HG02623 (cell line): ENCODE measurements at regions not wholly inside any gene's neighbourhood (a gene's known extent, or its start where the extent isn't known, plus 50 kb on each side); places are given as distances from the start of the nearest gene placed in this dataset.

ENCODE experiments used
- ATAC-seq: cut with Tn5 transposase; IDR thresholded peaks from one replicate; pipeline ENCODE4 v1.9.1; 2021; ENCODE audit warnings: moderate library complexity; ENCODE audit not compliant: unreplicated experiment

- no peak for ATAC-seq
Measured at GRCh38 chr20:22910287-22910852, 124.7 kb upstream of the SSTR4 start.

DNA sequence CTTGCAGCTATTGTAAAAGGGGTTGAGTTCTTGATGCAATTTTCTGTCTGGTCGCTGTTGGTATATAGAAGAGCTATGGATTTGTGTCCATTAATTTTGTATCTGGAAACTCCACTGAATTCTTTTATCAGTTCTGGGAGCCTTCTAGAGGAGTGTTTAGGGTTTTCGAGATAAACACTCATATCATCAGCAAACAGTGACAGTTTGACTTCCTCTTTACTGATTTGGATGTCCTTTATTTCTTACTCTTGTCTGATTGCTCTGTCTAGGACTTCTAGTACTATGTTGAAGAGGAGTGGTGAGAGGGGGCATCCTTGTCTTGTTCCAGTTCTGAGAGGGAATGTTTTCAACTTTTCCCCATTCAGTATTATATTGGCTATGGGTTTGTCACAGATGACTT, 120.8 kb upstream of the SSTR4 start:
- no peak for ATAC-seq

DNA sequence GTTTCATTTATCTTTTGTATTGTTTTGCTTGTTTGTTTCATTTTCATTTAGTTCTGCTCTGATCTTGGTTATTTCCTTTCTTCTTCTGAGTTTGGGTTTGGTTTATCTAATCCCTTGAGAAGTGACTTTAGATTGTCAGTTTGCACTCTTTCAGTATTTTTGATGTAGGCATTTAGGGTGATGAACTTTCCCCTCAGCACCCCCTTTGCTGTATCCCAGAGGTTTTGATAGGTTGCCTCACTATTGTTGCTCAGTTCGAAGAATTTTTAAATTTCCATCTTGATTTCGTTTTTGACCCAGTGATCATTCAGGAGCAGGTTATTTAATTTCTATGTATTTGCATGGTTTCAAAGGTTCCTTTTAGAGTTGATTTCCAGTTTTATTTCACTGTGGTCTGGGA, 119.6 kb upstream of the SSTR4 start:
- no peak for ATAC-seq

- ATAC-seq: no peak
Measured at GRCh38 chr20:22916021-22916842, 118.9 kb upstream of the SSTR4 start.

DNA sequence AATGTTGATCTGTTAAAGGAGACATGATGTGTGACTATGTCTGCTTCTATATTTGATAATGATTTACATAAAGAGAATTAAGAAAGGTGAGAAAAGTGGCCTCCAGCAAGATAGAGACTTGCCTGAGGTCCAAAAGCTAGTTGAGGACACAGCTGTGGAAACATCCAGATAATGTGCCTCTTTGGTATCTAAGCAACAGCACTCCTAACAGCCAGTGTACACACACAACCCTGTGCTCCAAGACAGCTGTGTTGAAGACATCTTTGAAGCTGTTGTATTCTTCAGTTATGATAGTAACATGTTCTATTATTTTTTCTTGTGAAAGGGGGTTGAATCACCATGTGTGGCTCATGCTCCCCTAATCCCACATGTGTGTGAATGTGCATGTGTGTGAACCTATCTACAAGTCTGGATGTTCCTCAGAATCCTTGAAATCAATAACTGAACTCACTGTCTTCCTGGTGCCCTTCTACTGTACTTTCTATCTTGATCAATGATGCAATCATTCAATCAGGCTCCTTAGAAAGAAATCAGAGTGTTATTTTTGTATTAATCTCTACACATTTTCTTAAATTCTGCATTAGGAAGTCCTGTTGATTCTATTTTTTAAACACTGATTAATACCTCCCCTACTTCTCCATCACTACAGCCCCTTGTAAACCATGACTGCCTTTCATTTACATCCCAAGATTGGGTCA, 116.7 kb upstream of the SSTR4 start:
- no peak for ATAC-seq

DNA sequence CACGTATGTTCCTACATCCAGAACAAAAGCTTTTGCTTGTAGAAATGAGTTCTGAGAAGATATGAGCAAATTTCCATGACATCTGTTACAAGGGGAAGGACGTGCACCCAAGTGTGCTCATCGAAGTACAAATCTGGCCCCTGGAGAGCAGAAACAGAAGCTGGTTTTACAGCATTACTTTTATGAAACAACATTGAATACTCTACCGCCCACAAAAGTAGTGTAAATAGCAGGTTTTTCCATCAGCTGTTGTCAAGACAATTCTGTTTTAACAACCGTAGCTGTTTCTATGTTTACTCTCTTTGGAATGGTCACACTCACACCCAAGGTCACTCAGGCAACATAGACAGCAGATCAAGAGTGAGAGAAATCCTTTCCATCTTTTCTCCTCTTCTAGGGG, 114.2 kb upstream of the SSTR4 start:
- ATAC-seq: no peak

DNA sequence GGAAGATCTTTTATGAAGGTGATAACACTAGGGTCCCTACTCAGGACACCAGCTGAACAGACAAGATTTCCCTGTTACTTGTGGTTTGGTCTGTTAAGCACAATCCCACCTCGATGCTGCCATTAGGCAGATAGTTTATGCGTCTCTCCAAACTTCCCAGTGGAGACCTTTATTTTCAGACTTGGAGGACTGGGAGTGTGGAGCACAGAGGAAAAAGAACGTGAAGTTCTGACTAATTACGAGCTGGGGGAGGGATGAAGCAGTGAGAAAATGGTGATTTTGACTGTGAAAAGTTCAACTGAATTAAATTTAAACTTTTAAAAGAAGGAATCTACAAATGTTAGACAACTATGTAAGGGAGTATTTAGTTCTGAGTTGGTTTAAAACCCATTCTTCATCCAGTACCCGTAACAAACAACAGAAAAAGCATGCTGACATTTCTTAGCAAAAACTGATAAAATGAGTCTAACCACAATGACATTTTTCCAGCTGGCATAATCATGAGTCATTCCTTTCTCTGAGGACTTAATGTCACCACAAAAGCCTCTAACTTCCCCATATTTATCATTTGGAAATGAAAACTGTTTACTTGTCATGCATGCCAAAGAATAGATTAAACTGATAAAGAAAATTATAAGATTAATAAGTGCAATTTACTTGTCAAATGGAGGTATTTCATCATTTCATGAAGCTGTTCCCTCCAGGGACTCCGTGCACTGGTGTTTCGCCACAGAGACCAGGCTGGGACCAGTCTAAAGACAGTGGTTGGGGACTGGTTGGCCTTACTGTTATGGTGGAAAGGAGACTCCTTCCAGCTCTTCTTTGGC, 113.3 kb upstream of the SSTR4 start:
- ATAC-seq: no peak

GRCh38 chr20:22922987-22923386, 112.1 kb upstream of the SSTR4 start:
- ATAC-seq: no peak

DNA sequence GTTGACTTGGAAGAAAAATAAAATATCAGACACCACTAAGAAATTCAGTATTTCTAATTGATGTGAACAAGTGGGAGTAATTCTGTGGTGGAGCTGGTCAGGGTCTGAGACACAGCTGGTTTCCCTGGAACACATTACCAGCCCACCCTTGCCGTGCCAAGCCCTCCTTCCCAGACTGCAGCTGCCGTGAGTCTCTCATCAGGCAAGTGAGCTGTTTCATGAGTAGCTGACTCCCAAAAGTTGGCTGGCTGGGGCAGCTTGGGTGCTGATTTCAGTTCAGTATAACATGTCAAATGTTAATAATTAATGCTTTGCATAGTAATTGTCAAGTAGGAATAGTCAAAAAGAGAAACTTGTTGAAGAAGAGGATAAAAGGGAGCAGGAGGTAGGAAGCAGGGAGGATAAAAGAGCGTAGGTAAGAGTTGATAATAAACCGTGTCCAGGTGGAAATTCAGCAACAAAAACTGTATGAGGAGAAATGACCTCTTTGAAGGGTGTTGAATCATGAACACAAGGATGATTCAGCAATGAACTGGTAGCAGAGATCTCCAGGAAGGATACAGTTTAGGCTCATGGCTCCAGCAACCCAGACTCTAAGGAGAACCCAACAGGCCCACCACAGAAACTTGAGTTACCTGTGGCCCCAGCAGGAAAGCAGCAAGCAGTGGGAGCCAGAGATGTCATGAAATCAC, 110.9 kb upstream of the SSTR4 start:
- ATAC-seq: no peak

- no peak for ATAC-seq
Measured at GRCh38 chr20:22924949-22925612, 110.0 kb upstream of the SSTR4 start.

DNA sequence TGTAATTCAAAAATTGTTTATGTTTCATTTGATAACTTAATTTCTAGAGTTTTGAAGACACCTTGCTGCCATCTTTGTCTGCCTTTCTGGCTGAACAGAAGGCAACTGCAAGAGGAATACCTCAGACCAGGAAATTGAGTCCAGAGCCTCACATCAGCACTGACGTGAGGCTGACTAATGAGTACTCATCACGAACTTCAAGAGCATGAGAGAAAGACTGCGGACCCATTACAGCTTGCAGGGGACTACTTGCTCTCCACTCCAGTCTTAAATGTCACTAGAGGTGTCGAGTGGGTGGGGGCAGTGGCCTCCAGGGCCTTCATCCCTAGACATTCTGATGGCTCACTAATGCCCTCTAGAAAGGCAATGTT, 109.5 kb upstream of the SSTR4 start:
- no peak for ATAC-seq

GRCh38 chr20:22927537-22927936, 107.6 kb upstream of the SSTR4 start:
- no peak for ATAC-seq

DNA sequence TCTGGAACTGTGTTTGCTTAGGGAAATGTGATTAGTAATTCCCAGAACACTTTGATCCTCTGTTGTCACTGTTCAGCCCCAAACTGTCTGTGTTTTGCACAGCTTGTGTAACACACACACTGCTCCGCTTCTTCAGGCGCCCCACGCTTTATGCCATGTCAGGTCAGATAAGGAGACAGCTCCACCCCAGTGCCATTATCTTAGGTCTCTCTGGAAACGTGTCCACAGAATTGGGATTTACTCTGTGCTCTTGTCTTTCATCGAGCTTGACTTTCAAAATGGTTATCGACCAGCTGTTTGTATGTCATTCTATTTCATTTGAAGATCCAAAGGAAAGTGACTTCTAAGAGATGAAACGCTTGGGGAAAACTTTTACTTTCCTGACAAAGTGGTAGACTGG, 106.4 kb upstream of the SSTR4 start:
- no peak for ATAC-seq

- ATAC-seq: no peak
Measured at GRCh38 chr20:22929661-22930060, 105.5 kb upstream of the SSTR4 start.

GRCh38 chr20:22931653-22932608, 103.2 kb upstream of the SSTR4 start:
- no peak for ATAC-seq

DNA sequence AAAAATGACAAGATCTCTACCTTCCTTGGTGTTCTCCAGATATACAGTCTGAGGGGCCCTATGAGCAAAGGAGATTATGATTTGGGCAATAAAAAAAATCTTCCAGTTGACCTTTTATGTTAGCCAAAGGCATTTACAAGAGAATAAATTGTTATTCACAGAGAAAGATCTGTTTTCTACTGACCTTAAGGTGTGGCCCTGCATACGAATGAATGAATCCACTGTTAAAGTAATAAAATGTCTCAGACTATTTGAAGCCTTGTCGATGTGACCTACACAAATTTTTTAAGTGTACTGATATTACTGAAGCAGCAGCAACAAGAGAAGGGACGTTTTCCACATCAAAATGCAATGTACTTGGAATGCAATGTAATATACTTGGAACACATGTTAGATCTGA, 95.9 kb upstream of the SSTR4 start:
- ATAC-seq: no peak

- no peak for ATAC-seq
Measured at GRCh38 chr20:22940350-22940749, 94.8 kb upstream of the SSTR4 start.

- no peak for ATAC-seq
Measured at GRCh38 chr20:22941550-22941949, 93.6 kb upstream of the SSTR4 start.

DNA sequence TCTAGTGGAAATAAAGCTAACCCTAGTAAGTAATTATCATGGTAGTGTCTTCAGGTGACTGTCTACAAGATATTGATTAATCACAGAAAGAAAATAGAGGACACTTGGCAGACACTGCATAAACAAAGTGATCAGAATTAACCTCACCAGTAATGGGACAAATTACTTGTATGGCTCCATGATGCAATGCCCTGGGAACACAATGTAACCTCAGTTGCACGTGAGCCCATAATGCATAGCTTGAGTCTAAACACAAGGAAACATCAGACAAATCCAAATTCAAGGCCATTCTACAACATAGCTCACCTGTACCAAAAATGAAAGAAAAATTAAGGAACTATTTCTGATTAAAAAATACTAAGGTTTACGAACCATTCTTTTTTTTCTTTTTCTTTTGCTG, 92.4 kb upstream of the SSTR4 start:
- no peak for ATAC-seq
